GM23248 (cell line): ENCODE measurements at regions not wholly inside any gene's neighbourhood (a gene's known extent, or its start where the extent isn't known, plus 50 kb on each side); places are given as distances from the start of the nearest gene placed in this dataset.

ENCODE experiments used
- EZH2 ChIP-seq: fragments of 200-600 bp; sonication (generic); IDR thresholded peaks from 2 replicates; pipeline ENCODE4 v1.6.1; 2018; ENCODE audit warnings: antibody characterized with exemption, mild to moderate bottlenecking; ENCODE audit not compliant: insufficient read depth, poor library complexity, severe bottlenecking
- EZH2phosphoT487 ChIP-seq: fragments of 200-600 bp; sonication (generic); IDR thresholded peaks from 2 replicates; pipeline ENCODE4 v1.6.1; 2018; ENCODE audit warnings: antibody characterized with exemption, moderate library complexity, mild to moderate bottlenecking, low read depth; ENCODE audit not compliant: insufficient read depth

DNA sequence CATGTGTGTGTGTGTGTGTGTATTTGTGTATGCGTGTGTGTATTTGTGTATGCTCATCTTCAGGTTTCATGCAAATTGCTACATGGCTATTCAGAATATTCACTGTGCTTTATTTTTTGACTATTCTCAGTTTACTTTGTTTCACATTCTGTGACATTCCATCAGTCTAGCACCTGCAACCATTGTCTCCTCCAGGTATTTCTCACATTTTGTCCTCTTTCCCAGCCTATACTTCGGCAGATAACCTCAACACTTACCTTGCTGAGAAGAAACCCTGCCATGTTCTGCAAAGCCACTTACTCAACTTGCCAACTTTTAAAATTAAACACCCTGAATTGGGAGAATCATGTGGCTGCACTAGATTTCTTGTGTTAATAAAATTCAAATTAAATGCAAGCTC is 135.4 kb upstream of the REG3A start:
- TF ChIP-seq EZH2 (no peak), EZH2phosphoT487 (no peak)
